ENCODE measurements at regions not wholly inside any gene's neighbourhood (a gene's known extent, or its start where the extent isn't known, plus 50 kb on each side); places are given as distances from the start of the nearest gene placed in this dataset.
"Not testable (repeated sequence)": the region's sequence is repeated elsewhere in the genome, so short reads cannot be mapped to it uniquely, and the experiment has no call there.

DNA sequence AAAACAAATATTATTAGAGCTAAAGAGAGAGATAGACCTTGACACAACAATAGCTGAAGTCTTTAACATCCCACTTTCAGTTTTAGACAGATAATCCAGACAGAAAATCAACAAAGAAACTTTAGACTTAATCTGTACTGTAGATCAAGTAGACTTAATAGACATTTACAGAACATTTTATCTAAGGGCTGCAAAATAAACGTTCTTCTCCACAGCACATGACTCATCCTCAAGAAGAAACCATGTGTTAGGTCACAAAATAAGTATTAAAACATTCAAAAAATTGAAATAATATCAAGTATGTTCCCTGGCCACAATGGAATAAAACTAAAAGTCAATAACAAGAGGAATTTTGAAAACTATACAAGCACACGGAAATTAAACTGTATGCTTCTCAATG is 1510.3 kb upstream of the PCDH10 start:
- WGBS, result 94% methylated on average over 2 of the region's 2 CpGs
- Histone ChIP-seq H3K9me3 (ENCODE audit: control insufficient read depth in 2 of 2, insufficient read depth in 1 of 2, low read length in 1 of 2) (peaks cover 0 to under 1% of the 10 kb centered on the region in 2 donors), H3K4me3 (ENCODE audit: low read length in 2 of 2) (no peak overlapping the region), H3K27ac (ENCODE audit: low read depth in 1 of 2, low read length in 1 of 2) (no peak overlapping the region), H3K27me3 (ENCODE audit: control insufficient read depth in 2 of 2, insufficient read depth in 1 of 2, low read length in 1 of 2) (no peaks in the 10 kb centered on the region), H3K36me3 (ENCODE audit: control insufficient read depth in 2 of 2, insufficient read depth in 2 of 2, low read length in 1 of 2) (no peaks in the 10 kb centered on the region), H3K4me1 (ENCODE audit: control insufficient read depth in 2 of 2, insufficient read depth in 2 of 2, low read length in 2 of 2) (no peaks in the 10 kb centered on the region)
- DNase-seq (ENCODE audit: low read depth in 6 of 9, low spot score in 9 of 9), result no peak

DNA sequence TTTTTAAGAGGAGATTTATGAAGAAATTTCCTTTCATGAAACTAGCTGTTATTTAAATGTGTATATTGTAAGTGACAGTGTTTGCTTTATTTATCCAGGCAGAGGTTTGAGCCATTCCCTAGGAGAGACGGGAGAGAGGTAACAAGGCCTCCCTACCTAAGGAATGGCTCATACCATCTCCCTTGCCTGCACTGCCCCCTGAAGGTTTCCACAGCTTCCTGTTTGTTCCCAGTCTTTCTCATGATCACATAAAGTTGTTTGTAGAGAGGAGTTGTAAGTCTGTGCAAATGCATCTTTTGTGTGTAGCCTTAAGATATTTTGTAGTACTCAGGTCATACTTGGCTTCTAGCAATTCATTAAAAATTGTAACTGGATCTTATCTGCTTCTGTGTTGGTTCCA is 1504.5 kb upstream of the PCDH10 start:
- no peak for DNase-seq (ENCODE audit: low read depth in 6 of 9, low spot score in 9 of 9)
- no peaks in the 10 kb centered on the region for H3K4me1 ChIP-seq (ENCODE audit: control insufficient read depth in 2 of 2, insufficient read depth in 2 of 2, low read length in 2 of 2)
- no peaks in the 10 kb centered on the region for H3K27me3 ChIP-seq (ENCODE audit: control insufficient read depth in 2 of 2, insufficient read depth in 1 of 2, low read length in 1 of 2)
- H3K9me3 ChIP-seq (ENCODE audit: control insufficient read depth in 2 of 2, insufficient read depth in 1 of 2, low read length in 1 of 2), result no peaks in the 10 kb centered on the region
- H3K4me3 ChIP-seq (ENCODE audit: low read length in 2 of 2), result no peak overlapping the region
- H3K27ac ChIP-seq (ENCODE audit: low read depth in 1 of 2, low read length in 1 of 2), result no peak overlapping the region
- no peaks in the 10 kb centered on the region for H3K36me3 ChIP-seq (ENCODE audit: control insufficient read depth in 2 of 2, insufficient read depth in 2 of 2, low read length in 1 of 2)
- 90% methylated on average over 1 of the region's 1 CpG for WGBS

DNA sequence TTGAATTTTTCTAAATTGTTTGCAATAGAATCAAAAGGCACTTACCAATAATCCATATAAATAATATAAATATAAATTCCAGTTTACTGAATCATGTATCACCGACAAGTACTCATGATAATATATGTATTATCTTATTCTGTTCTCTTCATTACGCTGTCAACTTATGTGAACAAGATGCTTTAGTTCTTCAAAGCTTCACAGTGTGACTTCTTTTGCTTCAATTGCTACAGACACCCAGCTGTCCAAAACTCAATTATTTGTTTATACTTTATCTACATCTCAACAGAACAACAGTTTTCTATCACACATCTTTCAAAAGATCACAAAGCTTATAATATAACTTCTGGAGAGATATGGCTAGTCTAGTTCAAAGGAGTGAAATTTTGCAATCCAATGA is 1499.9 kb upstream of the PCDH10 start:
- H3K4me3 ChIP-seq (ENCODE audit: low read length in 2 of 2), result no peak overlapping the region
- H3K4me1 ChIP-seq (ENCODE audit: control insufficient read depth in 2 of 2, insufficient read depth in 2 of 2, low read length in 2 of 2), result no peaks in the 10 kb centered on the region
- no peaks in the 10 kb centered on the region for H3K36me3 ChIP-seq (ENCODE audit: control insufficient read depth in 2 of 2, insufficient read depth in 2 of 2, low read length in 1 of 2)
- DNase-seq (ENCODE audit: low read depth in 6 of 9, low spot score in 9 of 9), result no peak
- H3K9me3 ChIP-seq (ENCODE audit: control insufficient read depth in 2 of 2, insufficient read depth in 1 of 2, low read length in 1 of 2), result no peaks in the 10 kb centered on the region
- no peak overlapping the region for H3K27ac ChIP-seq (ENCODE audit: low read depth in 1 of 2, low read length in 1 of 2)
- no peaks in the 10 kb centered on the region for H3K27me3 ChIP-seq (ENCODE audit: control insufficient read depth in 2 of 2, insufficient read depth in 1 of 2, low read length in 1 of 2)
- WGBS, result 96% methylated on average over 2 of the region's 2 CpGs

DNA sequence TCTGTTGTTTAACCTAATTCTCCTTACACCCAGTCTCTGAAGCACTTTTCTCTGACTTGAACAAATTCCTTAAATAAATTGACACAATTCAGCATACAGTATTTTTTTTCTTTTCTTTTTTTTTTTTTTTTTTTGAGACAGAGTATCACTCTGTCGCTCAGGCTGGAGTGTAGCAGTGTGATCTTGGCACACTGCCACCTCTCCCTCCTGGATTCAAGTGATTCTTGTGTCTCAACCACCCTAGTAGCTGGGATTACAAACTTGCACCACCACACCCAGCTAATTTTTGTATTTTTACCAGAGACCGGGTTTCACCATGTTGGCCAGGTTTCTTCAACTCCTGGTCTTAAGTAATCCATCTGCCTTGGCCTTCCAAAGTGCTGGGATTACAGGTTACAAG is 1498.1 kb upstream of the PCDH10 start:
- no peaks in the 10 kb centered on the region for H3K4me1 ChIP-seq (ENCODE audit: control insufficient read depth in 2 of 2, insufficient read depth in 2 of 2, low read length in 2 of 2)
- H3K36me3 ChIP-seq (ENCODE audit: control insufficient read depth in 2 of 2, insufficient read depth in 2 of 2, low read length in 1 of 2), result no peaks in the 10 kb centered on the region
- no peak overlapping the region for H3K4me3 ChIP-seq (ENCODE audit: low read length in 2 of 2)

GRCh38 chr4:131683314-131683713 is 1465.8 kb upstream of the PCDH10 start:
- DNase-seq (ENCODE audit: low read depth in 6 of 9, low spot score in 9 of 9); H3K4me3 ChIP-seq (ENCODE audit: low read length in 2 of 2); H3K4me1 ChIP-seq (ENCODE audit: control insufficient read depth in 2 of 2, insufficient read depth in 2 of 2, low read length in 2 of 2); H3K27ac ChIP-seq (ENCODE audit: low read depth in 1 of 2, low read length in 1 of 2); H3K36me3 ChIP-seq (ENCODE audit: control insufficient read depth in 2 of 2, insufficient read depth in 2 of 2, low read length in 1 of 2); H3K27me3 ChIP-seq (ENCODE audit: control insufficient read depth in 2 of 2, insufficient read depth in 1 of 2, low read length in 1 of 2): not testable (repeated sequence)
- peaks cover 0 to 11% of the 10 kb centered on the region in 2 donors for H3K9me3 ChIP-seq (ENCODE audit: control insufficient read depth in 2 of 2, insufficient read depth in 1 of 2, low read length in 1 of 2)
- WGBS, result 92% methylated on average over 3 of the region's 3 CpGs

More for the DNA sequence above, 1498.1 kb upstream of the PCDH10 start:
- no peaks in the 10 kb centered on the region for H3K9me3 ChIP-seq (ENCODE audit: control insufficient read depth in 2 of 2, insufficient read depth in 1 of 2, low read length in 1 of 2)
- H3K27me3 ChIP-seq (ENCODE audit: control insufficient read depth in 2 of 2, insufficient read depth in 1 of 2, low read length in 1 of 2), result no peaks in the 10 kb centered on the region
- 87% methylated on average over 2 of the region's 2 CpGs for WGBS
- H3K27ac ChIP-seq (ENCODE audit: low read depth in 1 of 2, low read length in 1 of 2), result no peak overlapping the region
- DNase-seq (ENCODE audit: low read depth in 6 of 9, low spot score in 9 of 9), result no peak

GRCh38 chr4:131721883-131722282 is 1427.2 kb upstream of the PCDH10 start:
- peaks cover 0 to 14% of the 10 kb centered on the region in 2 donors for H3K9me3 ChIP-seq (ENCODE audit: control insufficient read depth in 2 of 2, insufficient read depth in 1 of 2, low read length in 1 of 2)
- H3K36me3 ChIP-seq (ENCODE audit: control insufficient read depth in 2 of 2, insufficient read depth in 2 of 2, low read length in 1 of 2), result no peaks in the 10 kb centered on the region
- H3K27ac ChIP-seq (ENCODE audit: low read depth in 1 of 2, low read length in 1 of 2), result no peak overlapping the region
- no peaks in the 10 kb centered on the region for H3K4me1 ChIP-seq (ENCODE audit: control insufficient read depth in 2 of 2, insufficient read depth in 2 of 2, low read length in 2 of 2)
- H3K4me3 ChIP-seq (ENCODE audit: low read length in 2 of 2), result no peak overlapping the region
- H3K27me3 ChIP-seq (ENCODE audit: control insufficient read depth in 2 of 2, insufficient read depth in 1 of 2, low read length in 1 of 2), result no peaks in the 10 kb centered on the region
- 98% methylated on average over 2 of the region's 2 CpGs for WGBS
- no peak for DNase-seq (ENCODE audit: low read depth in 6 of 9, low spot score in 9 of 9)

- not testable (repeated sequence) for DNase-seq (ENCODE audit: low read depth in 6 of 9, low spot score in 9 of 9); H3K36me3 ChIP-seq (ENCODE audit: control insufficient read depth in 2 of 2, insufficient read depth in 2 of 2, low read length in 1 of 2); H3K27me3 ChIP-seq (ENCODE audit: control insufficient read depth in 2 of 2, insufficient read depth in 1 of 2, low read length in 1 of 2); H3K27ac ChIP-seq (ENCODE audit: low read depth in 1 of 2, low read length in 1 of 2); H3K4me1 ChIP-seq (ENCODE audit: control insufficient read depth in 2 of 2, insufficient read depth in 2 of 2, low read length in 2 of 2); H3K4me3 ChIP-seq (ENCODE audit: low read length in 2 of 2)
- peaks cover 0 to 20% of the 10 kb centered on the region in 2 donors for H3K9me3 ChIP-seq (ENCODE audit: control insufficient read depth in 2 of 2, insufficient read depth in 1 of 2, low read length in 1 of 2)
- WGBS, result 96% methylated on average over 19 of the region's 24 CpGs
These were observed 1426.0 kb upstream of the PCDH10 start for GRCh38 chr4:131723069-131723468.

GRCh38 chr4:131724847-131725246 is 1424.2 kb upstream of the PCDH10 start:
- 94% methylated on average over 37 of the region's 37 CpGs for WGBS
- peak overlapping the region in 1 of 2 donors; percentile 39 for H3K4me3 ChIP-seq (ENCODE audit: low read length in 2 of 2)

DNA sequence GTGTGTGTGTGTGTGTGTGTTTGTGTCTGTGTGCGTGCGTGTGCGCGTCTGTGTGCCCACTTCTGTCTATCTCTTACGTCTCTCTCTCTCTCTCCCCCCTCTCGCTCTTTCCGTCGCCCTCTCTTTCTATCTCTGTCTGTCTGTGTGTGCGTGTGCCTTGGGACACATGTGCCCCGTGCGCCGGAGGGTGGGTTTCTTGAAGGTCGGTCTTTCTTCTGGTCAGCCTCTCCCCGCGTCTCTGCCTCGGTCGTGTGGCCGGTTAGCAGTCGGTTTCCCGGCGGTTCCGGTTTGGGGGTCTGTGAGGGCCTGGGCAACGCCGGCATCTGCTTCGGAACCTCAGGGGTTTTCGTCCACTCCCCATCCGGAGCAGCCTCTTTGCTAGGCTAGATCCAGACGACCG is 1423.6 kb upstream of the PCDH10 start:
- peaks cover 2 to 39% of the 10 kb centered on the region in 2 donors for H3K9me3 ChIP-seq (ENCODE audit: control insufficient read depth in 2 of 2, insufficient read depth in 1 of 2, low read length in 1 of 2)
- not testable (repeated sequence) for H3K4me1 ChIP-seq (ENCODE audit: control insufficient read depth in 2 of 2, insufficient read depth in 2 of 2, low read length in 2 of 2); H3K36me3 ChIP-seq (ENCODE audit: control insufficient read depth in 2 of 2, insufficient read depth in 2 of 2, low read length in 1 of 2); DNase-seq (ENCODE audit: low read depth in 6 of 9, low spot score in 9 of 9); H3K27me3 ChIP-seq (ENCODE audit: control insufficient read depth in 2 of 2, insufficient read depth in 1 of 2, low read length in 1 of 2); H3K4me3 ChIP-seq (ENCODE audit: low read length in 2 of 2); H3K27ac ChIP-seq (ENCODE audit: low read depth in 1 of 2, low read length in 1 of 2)
- 98% methylated on average over 29 of the region's 29 CpGs for WGBS

More at GRCh38 chr4:131724847-131725246, 1424.2 kb upstream of the PCDH10 start:
- not testable (repeated sequence) for H3K27ac ChIP-seq (ENCODE audit: low read depth in 1 of 2, low read length in 1 of 2); H3K36me3 ChIP-seq (ENCODE audit: control insufficient read depth in 2 of 2, insufficient read depth in 2 of 2, low read length in 1 of 2); H3K27me3 ChIP-seq (ENCODE audit: control insufficient read depth in 2 of 2, insufficient read depth in 1 of 2, low read length in 1 of 2); H3K4me1 ChIP-seq (ENCODE audit: control insufficient read depth in 2 of 2, insufficient read depth in 2 of 2, low read length in 2 of 2)
- peaks cover 2 to 32% of the 10 kb centered on the region in 2 donors for H3K9me3 ChIP-seq (ENCODE audit: control insufficient read depth in 2 of 2, insufficient read depth in 1 of 2, low read length in 1 of 2)
- peak in 5 of 9 donors; percentile 2 to 73 (median 13) for DNase-seq (ENCODE audit: low read depth in 6 of 9, low spot score in 9 of 9)

GRCh38 chr4:131726940-131727339 is 1422.2 kb upstream of the PCDH10 start:
- 99% methylated on average over 24 of the region's 28 CpGs for WGBS
- not testable (repeated sequence) for H3K27ac ChIP-seq (ENCODE audit: low read depth in 1 of 2, low read length in 1 of 2); H3K27me3 ChIP-seq (ENCODE audit: control insufficient read depth in 2 of 2, insufficient read depth in 1 of 2, low read length in 1 of 2); H3K36me3 ChIP-seq (ENCODE audit: control insufficient read depth in 2 of 2, insufficient read depth in 2 of 2, low read length in 1 of 2); H3K4me3 ChIP-seq (ENCODE audit: low read length in 2 of 2); DNase-seq (ENCODE audit: low read depth in 6 of 9, low spot score in 9 of 9); H3K4me1 ChIP-seq (ENCODE audit: control insufficient read depth in 2 of 2, insufficient read depth in 2 of 2, low read length in 2 of 2)
- peaks cover 2 to 44% of the 10 kb centered on the region in 2 donors for H3K9me3 ChIP-seq (ENCODE audit: control insufficient read depth in 2 of 2, insufficient read depth in 1 of 2, low read length in 1 of 2)
